B cell (primary cell): ENCODE measurements at regions not wholly inside any gene's neighbourhood (a gene's known extent, or its start where the extent isn't known, plus 50 kb on each side); places are given as distances from the start of the nearest gene placed in this dataset.

Experiments
- ATAC-seq: fragments of 200-7000 bp; cut with Tn5 transposase; one replicate; pipeline ENCODE4 v1.10.0; 2021; ENCODE audit warnings: low read depth, mild to moderate bottlenecking, moderate number of reproducible peaks, moderate library complexity
- CTCF ChIA-PET: fragments of 350-600 bp; sonication (Branson Sonifier 250); formaldehyde crosslinking; loops from one replicate; lab custom pipeline; 2021; ENCODE audit warnings: antibody characterized with exemption, inconsistent platforms; lab: Charles Lee
- POLR2A ChIA-PET: fragments of 350-600 bp; sonication (Branson Sonifier 250); formaldehyde crosslinking; loops from one replicate; lab custom pipeline; 2021; ENCODE audit warnings: antibody characterized with exemption; lab: Charles Lee
- DNase-seq: peaks from one replicate; pipeline ENCODE4 v3.0.0; 2013
- H2AFZ ChIP-seq: 2 replicates; pipeline ENCODE4 v1.6.1; 2012; ENCODE audit warnings: mild to moderate bottlenecking, low read depth, low read length; ENCODE audit not compliant: insufficient read depth, poor library complexity, severe bottlenecking
- H3K27ac ChIP-seq, 2 donors: 1 replicate in 1 of 2; 2 replicates in 1 of 2; pipeline ENCODE4 v1.5.1; 2012 to 2013; ENCODE audit warnings: low read length in 2 of 2, mild to moderate bottlenecking in 2 of 2, moderate library complexity in 1 of 2
- H3K27me3 ChIP-seq, 4 experiments: fragments of 200-600 bp in 1 of 4; sonication (generic) in 1 of 4; replicated peaks in 1 of 4; 1 replicate in 2 of 4; 2 replicates in 2 of 4; pipeline versions ENCODE4 v1.6.1 to v1.7.0; 2013 to 2016; ENCODE audit warnings: low read length in 3 of 4, mild to moderate bottlenecking in 2 of 4, mixed read lengths in 1 of 4, moderate library complexity in 1 of 4; ENCODE audit not compliant: insufficient read depth in 4 of 4, control insufficient read depth in 3 of 4; ENCODE audit errors: control extremely low read depth in 1 of 4
- H3K36me3 ChIP-seq, 2 experiments: replicated peaks in 1 of 2; 1 replicate in 1 of 2; 2 replicates in 1 of 2; pipeline versions ENCODE4 v1.6.1 to v1.7.1; 2013; ENCODE audit warnings: low read length in 1 of 2; ENCODE audit not compliant: insufficient read depth in 2 of 2, control insufficient read depth in 1 of 2; ENCODE audit errors: control extremely low read depth in 1 of 2, extremely low read depth in 1 of 2
- H3K4me1 ChIP-seq, 2 donors: fragments of 200-600 bp in 1 of 2; sonication (generic) in 1 of 2; 1 replicate in 1 of 2; 2 replicates in 1 of 2; pipeline versions ENCODE4 v1.5.1 to v1.6.1; 2013 to 2017; ENCODE audit warnings: low read length in 2 of 2; ENCODE audit not compliant: control insufficient read depth in 2 of 2, insufficient read depth in 2 of 2
- H3K4me2 ChIP-seq: replicated peaks from 2 replicates; pipeline ENCODE3; 2012; ENCODE audit warnings: mild to moderate bottlenecking, low read depth, low read length; ENCODE audit not compliant: poor library complexity, severe bottlenecking
- H3K4me3 ChIP-seq, 5 experiments: fragments of 200-600 bp in 1 of 5; sonication (generic) in 1 of 5; 1 replicate in 3 of 5; 2 replicates in 2 of 5; pipeline versions ENCODE4 v1.5.1 to v1.7.0; 2011 to 2016; ENCODE audit warnings: low read length in 4 of 5, mild to moderate bottlenecking in 4 of 5, low read depth in 2 of 5, control low read depth in 1 of 5, moderate library complexity in 1 of 5; ENCODE audit not compliant: insufficient read depth in 1 of 5; ENCODE audit errors: control extremely low read depth in 1 of 5, extremely low read depth in 1 of 5
- H3K79me2 ChIP-seq: fragments of 200-600 bp; sonication (generic); one replicate; pipeline ENCODE4 v1.6.0; 2016; ENCODE audit warnings: low read length; ENCODE audit not compliant: control insufficient read depth, insufficient read depth
- H3K9ac ChIP-seq: fragments of 200-600 bp; sonication (generic); 2 replicates; pipeline ENCODE4 v1.6.1; 2017; ENCODE audit warnings: mild to moderate bottlenecking, low read length, moderate library complexity
- H3K9me3 ChIP-seq, 3 donors: one replicate each; pipeline versions ENCODE4 v1.6.1 to v1.7.1; 2013; ENCODE audit warnings: low read length in 2 of 3; ENCODE audit not compliant: control insufficient read depth in 2 of 3, insufficient read depth in 1 of 3; ENCODE audit errors: control extremely low read depth in 1 of 3
- H4K20me1 ChIP-seq: 2 replicates; pipeline ENCODE4 v1.6.0; 2012; ENCODE audit warnings: mild to moderate bottlenecking, low read length; ENCODE audit not compliant: insufficient read depth, control insufficient read depth, poor library complexity, severe bottlenecking
- H3K27ac Mint-ChIP-seq: one replicate; pipeline ENCODE4 v1.8.0; 2021; ENCODE audit warnings: mixed read lengths
- H3K27me3 Mint-ChIP-seq: one replicate; pipeline ENCODE4 v1.8.0; 2021; ENCODE audit warnings: mixed read lengths
- H3K4me1 Mint-ChIP-seq: one replicate; pipeline ENCODE4 v1.8.0; 2021; ENCODE audit warnings: mixed read lengths
- H3K4me3 Mint-ChIP-seq: one replicate; pipeline ENCODE4 v1.8.0; 2021; ENCODE audit warnings: mixed read lengths
- H3K9me3 Mint-ChIP-seq: one replicate; pipeline ENCODE4 v1.8.0; 2022; ENCODE audit warnings: mixed read lengths; ENCODE audit not compliant: insufficient read depth
- EZH2 ChIP-seq: IDR thresholded peaks from 2 replicates; pipeline ENCODE4 v1.6.1; 2012; ENCODE audit warnings: borderline replicate concordance, low read depth, mild to moderate bottlenecking, moderate library complexity, low read length; ENCODE audit not compliant: insufficient read depth, poor library complexity, severe bottlenecking
- WGBS: methylation state at CpG from one replicate; pipeline ENCODE4 v1.1.5; 2013; ENCODE audit warnings: missing lambda C conversion rate; ENCODE audit not compliant: insufficient coverage; 5-methylcytosine and 5-hydroxymethylcytosine counted together
- intact Hi-C: fragments of 100-400 bp; cut with micrococcal nuclease; formaldehyde crosslinking; loops from one replicate; pipeline ENCODE4 v1.10.0; 2022
- TF ChIP-seq, protein P1 (sequence below): fragments of 200-600 bp; IDR thresholded peaks from one replicate; pipeline ENCODE4 v1.8.0; 2022; ENCODE audit warnings: antibody characterized with exemption, mild to moderate bottlenecking

DNA sequence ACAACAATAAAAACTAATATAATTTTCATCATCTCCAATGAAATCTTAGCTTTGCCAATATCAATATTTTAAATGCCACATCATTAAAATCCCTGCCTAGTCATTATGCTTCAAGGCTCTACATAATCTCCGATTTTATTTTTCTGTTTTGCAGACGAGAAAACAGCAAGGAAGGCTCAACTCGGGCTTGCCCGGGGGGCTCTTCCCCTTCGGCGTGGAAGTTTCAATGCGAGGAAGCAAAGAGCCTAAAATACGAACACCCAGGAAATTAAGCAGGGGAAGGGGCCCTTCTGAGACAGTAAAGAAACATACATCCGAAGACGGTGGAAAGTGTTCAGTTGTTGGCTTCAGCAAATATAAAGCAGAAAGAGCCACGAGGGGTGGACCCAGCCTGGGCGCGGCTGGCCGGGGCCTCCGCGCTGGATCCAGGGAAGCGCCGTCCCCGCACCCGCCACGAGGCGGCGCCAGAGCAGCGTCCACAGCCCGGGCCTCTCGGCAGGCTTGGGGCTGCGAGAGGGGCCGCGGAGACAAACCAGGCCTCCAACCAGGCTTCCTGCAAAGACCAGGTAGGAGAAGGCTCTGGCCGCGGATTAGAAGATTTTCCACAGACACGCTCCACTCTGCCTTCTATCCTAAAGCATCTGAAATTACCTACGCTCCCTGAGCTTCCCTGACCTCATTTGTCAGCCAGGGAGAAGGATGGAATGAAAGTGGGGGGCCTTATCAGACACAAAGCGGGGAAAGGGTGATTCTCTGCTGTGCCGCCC, 77.2 kb downstream of the SERPINA3 start:
- ChIA-PET CTCF (interaction anchor here (0.8 to 1.1 kb wide), 2 partner anchors 8 to 672 kb away, joined by 3 read pairs; no protein-coding TSS in a partner anchor), POLR2A (no interaction called here)
- Histone ChIP-seq H4K20me1 (no peaks in the 10 kb centered on the region), H3K4me1 (no peaks in the 10 kb centered on the region), H3K36me3 (no peaks in the 10 kb centered on the region), H3K4me3 (no peak overlapping the region), H2AFZ (peak overlapping the region; percentile 14), H3K27ac (no peak overlapping the region), H3K79me2 (no peaks in the 10 kb centered on the region), H3K9me3 (no peaks in the 10 kb centered on the region), H3K4me2 (peak overlapping the region; percentile 1), H3K27me3 (peaks cover 0 to 2% (median 0%) of the 10 kb centered on the region in 4 experiments), H3K9ac (no peak overlapping the region)
- H3K4me3 Mint-ChIP-seq, result no peak overlapping the region
- no peaks in the 10 kb centered on the region for H3K4me1 Mint-ChIP-seq
- no peak for TF ChIP-seq EZH2
- TF ChIP-seq, protein P1, sequence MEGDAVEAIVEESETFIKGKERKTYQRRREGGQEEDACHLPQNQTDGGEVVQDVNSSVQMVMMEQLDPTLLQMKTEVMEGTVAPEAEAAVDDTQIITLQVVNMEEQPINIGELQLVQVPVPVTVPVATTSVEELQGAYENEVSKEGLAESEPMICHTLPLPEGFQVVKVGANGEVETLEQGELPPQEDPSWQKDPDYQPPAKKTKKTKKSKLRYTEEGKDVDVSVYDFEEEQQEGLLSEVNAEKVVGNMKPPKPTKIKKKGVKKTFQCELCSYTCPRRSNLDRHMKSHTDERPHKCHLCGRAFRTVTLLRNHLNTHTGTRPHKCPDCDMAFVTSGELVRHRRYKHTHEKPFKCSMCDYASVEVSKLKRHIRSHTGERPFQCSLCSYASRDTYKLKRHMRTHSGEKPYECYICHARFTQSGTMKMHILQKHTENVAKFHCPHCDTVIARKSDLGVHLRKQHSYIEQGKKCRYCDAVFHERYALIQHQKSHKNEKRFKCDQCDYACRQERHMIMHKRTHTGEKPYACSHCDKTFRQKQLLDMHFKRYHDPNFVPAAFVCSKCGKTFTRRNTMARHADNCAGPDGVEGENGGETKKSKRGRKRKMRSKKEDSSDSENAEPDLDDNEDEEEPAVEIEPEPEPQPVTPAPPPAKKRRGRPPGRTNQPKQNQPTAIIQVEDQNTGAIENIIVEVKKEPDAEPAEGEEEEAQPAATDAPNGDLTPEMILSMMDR, result peak; percentile 73
- no peak overlapping the region for H3K27ac Mint-ChIP-seq
- intact Hi-C loops, result loop anchor here (5.0 kb wide), 2 partner anchors 508 to 738 kb away; no protein-coding TSS in a partner anchor
- ATAC-seq, result peak; percentile 47
- no peaks in the 10 kb centered on the region for H3K9me3 Mint-ChIP-seq
- H3K27me3 Mint-ChIP-seq, result peaks cover 6% of the 10 kb centered on the region
- 19% methylated on average over 33 of the region's 35 CpGs for WGBS
- DNase-seq, result peak; percentile 26

- H3K4me1 ChIP-seq, result no peaks in the 10 kb centered on the region
- POLR2A ChIA-PET, result no interaction called here
- Mint-ChIP-seq H3K27me3 (peaks cover 6% of the 10 kb centered on the region), H3K27ac (no peak overlapping the region), H3K4me1 (no peaks in the 10 kb centered on the region), H3K4me3 (no peak overlapping the region), H3K9me3 (no peaks in the 10 kb centered on the region)
- 89% methylated on average over 11 of the region's 13 CpGs for WGBS
- ATAC-seq, result no peak
- peaks cover 0 to 2% (median 0%) of the 10 kb centered on the region in 4 experiments for H3K27me3 ChIP-seq
- H3K4me2 ChIP-seq, result no peak overlapping the region
- no peaks in the 10 kb centered on the region for H3K79me2 ChIP-seq
- no peak overlapping the region for H3K4me3 ChIP-seq
- CTCF ChIA-PET, result no interaction called here
- no peak for DNase-seq
- H4K20me1 ChIP-seq, result no peaks in the 10 kb centered on the region
- H3K9me3 ChIP-seq, result no peaks in the 10 kb centered on the region
- TF ChIP-seq, protein P1, result no peak
- no peaks in the 10 kb centered on the region for H3K36me3 ChIP-seq
- no peak overlapping the region for H2AFZ ChIP-seq
- H3K27ac ChIP-seq, result no peak overlapping the region
- intact Hi-C loops, result loop anchor here (5.0 kb wide), 2 partner anchors 511 to 741 kb away; no protein-coding TSS in a partner anchor
- H3K9ac ChIP-seq, result no peak overlapping the region
Measured at GRCh38 chr14:94686511-94687160, 74.4 kb downstream of the SERPINA3 start.
